NCI-H69 (cell line): ENCODE measurements at regions not wholly inside any gene's neighbourhood (a gene's known extent, or its start where the extent isn't known, plus 50 kb on each side); places are given as distances from the start of the nearest gene placed in this dataset.
A peak's percentile ranks its signal among the peaks of the same experiment; 100 is the strongest.
"Not testable (repeated sequence)": the region's sequence is repeated elsewhere in the genome, so short reads cannot be mapped to it uniquely, and the experiment has no call there.

ENCODE experiments used
- DNase-seq: peaks from one replicate; lab custom pipeline; 2025; lab: John Stamatoyannopoulos, UW

DNA sequence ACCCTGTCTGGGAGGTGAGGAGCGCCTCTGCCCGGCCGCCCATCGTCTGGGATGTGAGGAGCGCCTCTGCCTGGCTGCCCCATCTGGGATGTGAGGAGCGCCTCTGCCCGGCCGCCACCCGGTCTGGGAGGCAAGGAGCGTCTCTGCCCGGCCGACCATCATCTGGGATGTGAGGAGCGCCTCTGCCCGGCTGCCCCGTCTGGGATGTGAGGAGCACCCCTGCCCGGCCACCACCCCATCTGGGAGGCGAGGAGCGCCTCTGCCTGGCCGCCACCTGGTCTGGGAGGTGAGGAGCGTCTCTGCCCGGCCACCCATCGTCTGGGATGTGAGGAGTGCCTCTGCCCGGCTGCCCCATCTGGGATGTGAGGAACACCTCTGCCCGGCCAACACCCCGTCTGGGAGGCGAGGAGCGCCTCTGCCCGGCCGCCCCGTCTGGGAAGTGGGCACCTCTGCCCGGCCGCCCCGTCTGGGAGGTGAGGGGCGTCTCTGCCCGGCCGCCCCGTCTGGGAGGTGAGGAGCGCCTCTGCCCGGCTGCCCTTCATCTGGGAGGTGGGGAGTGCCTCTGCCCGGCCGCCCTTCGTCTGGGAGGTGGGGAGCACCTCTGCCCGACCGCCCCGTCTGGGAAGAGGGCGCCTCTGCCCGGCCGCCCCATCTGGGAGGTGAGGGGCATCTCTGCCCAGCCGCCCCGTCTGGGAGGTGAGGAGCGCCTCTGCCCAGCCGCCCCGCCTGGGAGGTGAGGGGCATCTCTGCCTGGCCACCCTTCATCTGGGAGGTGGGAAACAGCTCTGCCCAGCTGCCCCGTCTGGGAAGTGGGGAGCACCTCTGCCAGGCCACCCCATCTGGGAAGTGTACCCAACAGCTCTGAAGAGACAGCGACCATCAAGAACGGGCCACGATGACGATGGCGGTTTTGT, 399.7 kb downstream of the CAAP1 start:
- not testable (repeated sequence) for DNase-seq

DNA sequence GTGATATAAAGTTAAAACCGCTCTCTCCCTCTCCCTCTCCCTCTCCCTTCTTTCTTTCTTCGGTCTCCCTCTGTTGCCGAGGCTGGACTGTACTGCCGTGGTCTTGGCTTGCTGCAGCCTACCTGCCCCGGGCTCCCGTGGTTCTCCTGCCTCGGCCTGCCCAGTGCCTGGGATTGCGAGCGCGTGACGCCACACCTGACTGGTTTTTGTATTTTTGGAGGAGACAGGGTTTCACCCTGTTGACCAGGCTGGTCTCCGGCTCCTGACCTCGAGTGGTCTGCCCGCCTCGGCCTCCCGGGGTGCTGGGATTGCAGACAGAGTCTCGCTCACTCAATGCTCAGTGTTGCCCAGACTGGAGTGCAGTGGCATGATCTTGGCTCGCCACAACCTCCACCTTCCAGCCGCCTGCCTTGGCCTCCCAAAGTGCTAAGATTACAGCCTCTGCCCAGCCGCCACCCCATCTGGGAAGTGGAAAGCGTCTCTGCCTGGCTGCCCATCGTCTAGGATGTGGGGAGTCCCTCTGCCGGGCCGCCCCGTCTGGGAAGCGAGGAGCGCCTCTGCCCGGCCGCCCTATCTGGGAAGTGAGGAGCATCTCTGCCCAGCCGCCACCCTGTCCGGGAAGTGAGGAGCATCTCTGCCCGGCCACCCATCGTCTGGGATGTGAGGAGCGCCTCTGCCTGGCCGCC, 400.5 kb downstream of the CAAP1 start:
- not testable (repeated sequence) for DNase-seq

GRCh38 chr9:26483991-26484390, 408.6 kb downstream of the CAAP1 start:
- no peak for DNase-seq

- DNase-seq: no peak
Observed at GRCh38 chr9:26477963-26478362, 414.6 kb downstream of the CAAP1 start.

- no peak for DNase-seq
Observed at GRCh38 chr9:26471261-26471660, 421.3 kb downstream of the CAAP1 start.

DNA sequence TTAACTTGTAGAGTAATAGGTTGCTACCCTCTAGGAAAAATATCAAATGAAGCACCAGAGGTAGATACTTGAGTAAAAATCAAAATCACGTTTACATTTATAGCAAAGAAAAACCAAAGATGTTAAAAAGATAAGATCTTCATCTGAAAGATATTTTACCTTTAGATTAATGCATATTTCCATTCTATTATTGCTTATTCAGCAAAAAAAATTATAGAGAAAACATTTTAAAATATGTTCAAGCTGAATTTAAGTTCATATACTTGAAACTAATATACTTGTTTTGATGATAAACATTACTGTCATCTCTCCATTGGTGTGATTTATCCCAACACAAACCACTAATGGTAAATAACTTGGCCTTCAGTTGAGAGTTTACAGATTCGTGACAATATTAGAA, 422.3 kb downstream of the CAAP1 start:
- DNase-seq: no peak

DNA sequence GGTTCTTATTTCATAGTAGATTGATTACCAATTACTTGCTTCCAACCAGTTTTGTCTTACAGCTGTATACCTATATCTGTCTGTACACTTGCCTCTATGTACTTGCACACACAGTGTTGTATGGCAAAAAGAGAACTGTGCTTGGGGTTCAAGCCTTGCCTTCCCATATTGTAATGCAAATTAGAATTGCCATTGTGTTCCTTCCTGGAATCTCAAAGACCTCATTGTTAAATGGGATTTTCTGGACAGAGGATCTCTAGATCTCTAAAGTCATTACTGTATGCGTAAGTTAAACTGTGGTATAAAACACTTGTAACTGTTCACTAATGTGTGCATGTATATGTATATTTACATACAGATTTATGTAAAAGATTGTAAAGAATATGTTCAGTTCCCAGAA, 428.8 kb downstream of the CAAP1 start:
- no peak for DNase-seq

GRCh38 chr9:26462751-26463150, 429.9 kb downstream of the CAAP1 start:
- peak; percentile 34 for DNase-seq

DNA sequence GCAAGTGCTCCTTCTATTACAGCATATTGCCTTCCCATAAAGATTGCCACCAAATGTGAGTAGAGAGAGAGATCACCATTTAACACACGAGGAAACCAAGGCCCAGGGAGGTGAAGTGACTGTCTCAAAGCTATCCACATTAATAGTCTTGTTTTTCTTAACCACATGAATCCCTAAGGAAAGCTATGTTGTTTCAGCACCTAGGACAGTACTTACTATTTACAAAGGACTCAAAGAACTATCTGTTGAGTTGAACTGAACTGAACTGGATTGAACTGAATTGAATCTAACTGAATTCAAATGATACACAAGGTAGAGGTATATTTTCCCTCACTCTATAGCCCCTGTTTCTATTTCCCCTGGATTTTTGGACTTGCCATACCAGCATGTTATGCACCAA, 430.4 kb downstream of the CAAP1 start:
- no peak for DNase-seq

GRCh38 chr9:26460624-26461023, 432.0 kb downstream of the CAAP1 start:
- peak; percentile 29 for DNase-seq

GRCh38 chr9:26459959-26460358, 432.6 kb downstream of the CAAP1 start:
- no peak for DNase-seq

GRCh38 chr9:26458054-26458453, 434.5 kb downstream of the CAAP1 start:
- DNase-seq: no peak

GRCh38 chr9:26457151-26457550, 435.5 kb downstream of the CAAP1 start:
- peak; percentile 61 for DNase-seq

DNA sequence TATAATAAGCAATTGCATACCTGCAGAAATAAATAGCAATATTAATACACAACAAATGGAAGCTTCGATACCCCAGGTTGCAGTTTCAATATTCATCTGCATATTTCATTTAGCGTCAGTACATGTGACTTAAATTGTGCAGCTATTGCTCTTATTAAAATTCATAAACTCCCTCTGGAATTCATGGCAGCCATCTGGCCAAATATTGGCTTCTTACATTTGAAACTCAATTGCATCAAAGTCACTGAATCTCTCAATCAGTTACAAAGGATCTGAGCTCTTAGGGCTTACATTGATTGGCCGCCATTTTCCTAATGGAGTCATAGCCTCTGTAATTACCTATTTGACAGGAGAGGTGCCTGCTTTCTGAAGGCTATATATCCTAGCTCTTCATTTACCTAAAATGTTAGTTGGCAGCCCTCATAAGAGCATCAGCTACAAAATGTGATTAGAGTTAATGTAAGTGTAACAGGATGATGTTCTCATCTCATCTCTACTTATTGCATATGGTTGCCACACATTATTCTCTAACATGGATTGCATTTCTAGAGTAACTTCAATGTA, 453.5 kb downstream of the CAAP1 start:
- DNase-seq: peak; percentile 24

GRCh38 chr9:26437056-26437711, 455.4 kb downstream of the CAAP1 start:
- DNase-seq: peak; percentile 50

DNA sequence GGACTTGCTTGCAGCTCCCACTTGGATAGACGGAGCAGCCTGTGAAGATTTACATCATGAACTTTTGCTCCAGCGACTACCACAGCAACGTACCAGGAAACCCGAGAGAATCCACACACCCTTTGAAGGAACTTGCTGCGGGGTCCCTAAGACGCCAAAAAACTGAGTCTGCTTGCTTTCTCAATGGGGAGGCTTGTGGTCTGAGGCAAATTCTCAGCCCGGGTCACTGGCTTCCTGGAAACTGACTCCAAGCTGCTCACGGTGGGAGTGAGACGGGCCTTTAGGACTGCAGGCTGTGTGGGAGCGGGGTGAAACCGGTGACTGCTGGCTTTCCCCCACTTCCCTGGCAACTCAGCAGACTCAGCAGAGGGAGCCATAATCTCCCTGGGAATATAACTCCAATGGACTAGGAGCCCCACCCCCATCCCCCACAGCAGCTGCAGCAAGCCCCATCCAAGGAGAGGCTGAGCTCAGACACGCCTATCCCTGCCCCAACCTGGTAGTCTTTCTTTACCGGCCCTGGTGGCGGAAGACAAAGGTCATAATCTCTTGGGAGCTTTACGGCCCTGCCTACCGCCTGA, 466.0 kb downstream of the CAAP1 start:
- peak; percentile 53 for DNase-seq

DNA sequence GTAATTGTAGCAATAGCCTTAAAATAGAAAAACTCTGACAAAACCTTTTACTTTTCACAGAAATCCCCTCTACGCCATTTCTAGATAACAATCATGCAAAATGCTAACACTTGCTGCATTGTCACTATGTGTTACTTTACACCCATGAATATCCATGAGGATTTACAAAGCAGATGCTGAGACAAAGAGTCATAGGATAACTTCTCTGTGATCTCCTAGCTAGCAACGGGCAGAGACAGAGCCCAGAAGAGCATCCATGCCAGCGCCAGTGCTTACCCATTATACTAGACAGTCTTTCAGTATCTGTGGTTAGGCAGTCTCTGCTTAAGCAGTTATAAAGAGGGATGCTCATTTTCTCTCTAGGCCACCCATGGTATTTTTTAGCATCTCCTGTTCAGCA, 474.1 kb downstream of the CAAP1 start:
- peak; percentile 46 for DNase-seq

DNA sequence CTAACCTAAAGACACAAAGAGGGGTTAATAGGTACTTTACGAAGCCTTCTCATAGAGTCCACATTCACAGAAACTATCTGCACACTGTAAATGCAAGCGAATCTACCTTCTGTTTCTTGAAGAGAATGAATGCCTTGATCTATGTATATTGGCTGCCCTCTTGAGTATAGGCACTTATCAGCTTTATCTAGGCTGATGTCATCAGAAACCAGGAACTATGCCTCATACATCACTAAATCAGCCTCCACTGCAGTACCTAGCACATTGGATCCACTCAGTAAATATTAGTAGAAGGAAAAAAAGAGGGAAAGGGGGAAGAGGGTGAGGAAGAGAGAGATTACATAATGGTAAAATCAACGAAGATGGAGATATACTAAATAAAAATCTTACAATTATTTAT, 477.1 kb downstream of the CAAP1 start:
- DNase-seq: peak; percentile 14

DNA sequence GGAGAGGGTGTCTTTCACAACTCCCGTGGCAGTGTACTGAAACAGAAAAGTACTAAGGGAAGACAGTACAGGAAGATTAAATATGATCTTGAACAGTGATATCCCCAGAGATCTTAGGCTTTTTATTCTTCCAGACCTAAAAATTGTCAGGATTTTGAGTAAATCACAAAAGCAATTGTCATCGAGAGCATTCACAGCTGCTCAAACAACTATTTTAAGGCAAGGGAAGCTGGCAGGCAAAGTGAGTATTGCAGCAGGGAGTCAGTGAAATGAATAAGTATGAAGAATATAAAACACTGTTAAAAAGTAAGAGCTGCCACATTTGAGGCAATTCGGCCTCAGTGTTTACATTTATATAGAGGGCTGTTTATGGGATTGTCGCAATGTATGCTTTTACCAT, 479.0 kb downstream of the CAAP1 start:
- DNase-seq: peak; percentile 80

DNA sequence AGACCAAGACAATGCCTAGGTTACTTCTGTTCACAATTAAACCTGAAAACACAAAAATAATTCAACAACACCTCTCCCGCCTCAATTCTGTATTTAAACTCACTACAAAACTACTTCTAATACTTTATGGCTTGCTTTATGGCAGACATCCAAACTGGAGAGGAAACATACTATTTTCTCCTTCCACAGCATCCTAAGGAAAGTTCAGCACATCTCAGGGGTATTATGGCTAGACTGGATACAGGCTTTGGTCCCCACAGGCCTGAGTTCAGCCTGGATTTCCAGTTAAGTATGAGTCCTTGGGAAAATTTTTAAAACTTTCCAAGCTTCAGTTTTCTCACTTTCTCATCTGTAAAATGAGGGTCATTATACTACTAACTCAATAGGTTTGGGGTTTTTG, 480.2 kb downstream of the CAAP1 start:
- DNase-seq: peak; percentile 16

GRCh38 chr9:26406676-26407075, 485.9 kb downstream of the CAAP1 start:
- no peak for DNase-seq

DNA sequence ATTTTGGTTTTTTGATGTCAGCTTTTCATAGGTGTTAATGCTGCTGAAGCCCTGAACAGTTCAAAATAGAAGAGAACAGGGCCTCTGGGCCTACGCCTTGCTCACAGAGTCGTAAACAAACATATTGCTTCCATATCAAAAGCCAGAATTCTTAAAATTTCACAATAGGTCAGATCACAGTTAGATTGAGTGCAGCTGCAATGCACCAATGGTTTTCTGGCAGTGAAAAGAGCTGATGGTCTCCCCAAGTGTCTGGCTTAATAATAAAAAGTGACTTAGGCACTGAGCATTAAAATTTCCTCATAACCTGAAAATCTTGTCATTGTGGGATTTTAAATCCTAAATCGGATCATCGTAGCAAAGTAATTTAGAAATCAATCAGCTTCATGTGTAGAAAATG, 493.0 kb downstream of the CAAP1 start:
- no peak for DNase-seq
